ENCODE measurements at regions not wholly inside any gene's neighbourhood (a gene's known extent, or its start where the extent isn't known, plus 50 kb on each side); places are given as distances from the start of the nearest gene placed in this dataset.

DNA sequence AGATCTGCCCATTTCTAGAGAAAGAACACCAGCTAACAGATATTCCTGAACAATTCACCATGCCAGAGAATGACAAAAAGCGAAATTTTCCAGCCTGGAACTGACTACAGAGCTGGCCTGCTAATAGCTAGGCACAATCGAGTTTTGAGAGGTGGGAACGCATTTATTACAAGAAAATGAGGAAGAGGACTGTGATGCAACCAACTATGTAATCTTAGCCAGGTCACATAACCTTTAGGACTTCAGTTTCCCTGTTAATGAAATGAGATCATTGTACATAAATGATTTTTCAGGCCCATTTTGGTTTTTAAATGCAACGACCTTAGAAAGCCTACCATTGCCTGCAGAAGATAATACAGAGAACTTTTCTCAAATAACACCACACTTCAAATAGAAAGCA is 72.1 kb upstream of the SETMAR start:
- peaks cover 20% of the 10 kb centered on the region for H3K4me1 Mint-ChIP-seq
- peaks cover 0 to 10% of the 10 kb centered on the region in 2 donors for H3K4me1 ChIP-seq (ENCODE audit: control insufficient read depth in 2 of 2, insufficient read depth in 2 of 2, low read length in 2 of 2)
- no peaks in the 10 kb centered on the region for H3K36me3 ChIP-seq (replicated peaks in 1 of 2; ENCODE audit: control extremely low read depth in 1 of 2, control insufficient read depth in 1 of 2, extremely low read depth in 1 of 2, insufficient read depth in 2 of 2, low read length in 1 of 2)
- no peak overlapping the region for H3K9ac ChIP-seq (ENCODE audit: low read length)
- H3K79me2 ChIP-seq (ENCODE audit: control insufficient read depth, insufficient read depth, low read length), result no peaks in the 10 kb centered on the region
- no peak overlapping the region for H3K27ac Mint-ChIP-seq
- no peak for DNase-seq
- no peak for TF ChIP-seq EZH2 (IDR thresholded peaks at IDR 0.05; ENCODE audit: borderline replicate concordance, insufficient read depth, low read depth, low read length, poor library complexity, severe bottlenecking)
- TF ChIP-seq, protein P1, sequence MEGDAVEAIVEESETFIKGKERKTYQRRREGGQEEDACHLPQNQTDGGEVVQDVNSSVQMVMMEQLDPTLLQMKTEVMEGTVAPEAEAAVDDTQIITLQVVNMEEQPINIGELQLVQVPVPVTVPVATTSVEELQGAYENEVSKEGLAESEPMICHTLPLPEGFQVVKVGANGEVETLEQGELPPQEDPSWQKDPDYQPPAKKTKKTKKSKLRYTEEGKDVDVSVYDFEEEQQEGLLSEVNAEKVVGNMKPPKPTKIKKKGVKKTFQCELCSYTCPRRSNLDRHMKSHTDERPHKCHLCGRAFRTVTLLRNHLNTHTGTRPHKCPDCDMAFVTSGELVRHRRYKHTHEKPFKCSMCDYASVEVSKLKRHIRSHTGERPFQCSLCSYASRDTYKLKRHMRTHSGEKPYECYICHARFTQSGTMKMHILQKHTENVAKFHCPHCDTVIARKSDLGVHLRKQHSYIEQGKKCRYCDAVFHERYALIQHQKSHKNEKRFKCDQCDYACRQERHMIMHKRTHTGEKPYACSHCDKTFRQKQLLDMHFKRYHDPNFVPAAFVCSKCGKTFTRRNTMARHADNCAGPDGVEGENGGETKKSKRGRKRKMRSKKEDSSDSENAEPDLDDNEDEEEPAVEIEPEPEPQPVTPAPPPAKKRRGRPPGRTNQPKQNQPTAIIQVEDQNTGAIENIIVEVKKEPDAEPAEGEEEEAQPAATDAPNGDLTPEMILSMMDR (IDR thresholded peaks at IDR 0.05), result no peak
- POLR2A ChIA-PET, result no interaction called here
- no peaks in the 10 kb centered on the region for H3K27me3 ChIP-seq (replicated peaks in 1 of 4; ENCODE audit: control extremely low read depth in 1 of 4, control insufficient read depth in 3 of 4, insufficient read depth in 4 of 4, low read length in 3 of 4)
- H3K4me3 ChIP-seq (ENCODE audit: control extremely low read depth in 1 of 5, extremely low read depth in 1 of 5, insufficient read depth in 1 of 5, low read depth in 2 of 5, low read length in 4 of 5), result no peak overlapping the region
- no peaks in the 10 kb centered on the region for H3K27me3 Mint-ChIP-seq
- WGBS (ENCODE audit: insufficient coverage), result 88% methylated on average over 1 of the region's 4 CpGs
- no peaks in the 10 kb centered on the region for H3K9me3 Mint-ChIP-seq (ENCODE audit: insufficient read depth)
- intact Hi-C loops (cut with micrococcal nuclease), result no loop called here
- H3K4me3 Mint-ChIP-seq, result no peak overlapping the region
- no peak overlapping the region for H2AFZ ChIP-seq (ENCODE audit: insufficient read depth, low read depth, low read length, poor library complexity, severe bottlenecking)
- no peaks in the 10 kb centered on the region for H3K9me3 ChIP-seq (ENCODE audit: control extremely low read depth in 1 of 3, control insufficient read depth in 2 of 3, insufficient read depth in 1 of 3, low read length in 2 of 3)
- CTCF ChIA-PET, result no interaction called here
- no peaks in the 10 kb centered on the region for H4K20me1 ChIP-seq (ENCODE audit: control insufficient read depth, insufficient read depth, low read length, poor library complexity, severe bottlenecking)
- ATAC-seq (ENCODE audit: low read depth), result no peak
- no peak overlapping the region for H3K4me2 ChIP-seq (replicated peaks; ENCODE audit: low read depth, low read length, poor library complexity, severe bottlenecking)
- no peak overlapping the region for H3K27ac ChIP-seq (ENCODE audit: low read length in 2 of 2)

DNA sequence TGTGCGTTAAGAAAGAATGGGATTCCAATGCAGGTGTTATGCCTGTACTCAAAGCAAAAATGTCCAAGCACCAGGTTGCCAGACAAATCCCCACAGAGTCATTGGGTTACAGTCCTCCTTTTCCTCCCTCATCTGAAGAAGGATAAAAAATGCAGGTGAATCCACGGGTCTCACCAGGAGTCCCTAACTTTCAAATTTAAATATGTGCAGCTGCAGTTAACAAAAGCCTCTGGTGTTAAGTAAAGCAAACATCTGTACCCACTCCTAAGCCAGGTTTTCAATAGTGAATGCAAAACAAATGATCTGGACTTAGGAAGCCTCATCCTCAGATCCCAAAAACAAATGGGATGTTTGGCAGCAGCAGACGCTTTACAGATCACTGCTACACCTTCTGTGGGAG is 70.4 kb upstream of the SETMAR start:
- no peaks in the 10 kb centered on the region for H3K27me3 ChIP-seq (replicated peaks in 1 of 4; ENCODE audit: control extremely low read depth in 1 of 4, control insufficient read depth in 3 of 4, insufficient read depth in 4 of 4, low read length in 3 of 4)
- no peak overlapping the region for H3K27ac ChIP-seq (ENCODE audit: low read length in 2 of 2)
- H3K4me1 ChIP-seq (ENCODE audit: control insufficient read depth in 2 of 2, insufficient read depth in 2 of 2, low read length in 2 of 2), result peaks cover 0 to 10% of the 10 kb centered on the region in 2 donors
- Mint-ChIP-seq H3K27ac (no peak overlapping the region), H3K4me1 (peaks cover 21% of the 10 kb centered on the region), H3K4me3 (no peak overlapping the region), H3K9me3 (ENCODE audit: insufficient read depth) (no peaks in the 10 kb centered on the region), H3K27me3 (no peaks in the 10 kb centered on the region)
- TF ChIP-seq EZH2 (IDR thresholded peaks at IDR 0.05; ENCODE audit: borderline replicate concordance, insufficient read depth, low read depth, low read length, poor library complexity, severe bottlenecking), result no peak
- TF ChIP-seq, protein P1 (IDR thresholded peaks at IDR 0.05), result no peak
- H3K36me3 ChIP-seq (replicated peaks in 1 of 2; ENCODE audit: control extremely low read depth in 1 of 2, control insufficient read depth in 1 of 2, extremely low read depth in 1 of 2, insufficient read depth in 2 of 2, low read length in 1 of 2), result no peaks in the 10 kb centered on the region
- ChIA-PET CTCF (no interaction called here), POLR2A (no interaction called here)
- intact Hi-C loops (cut with micrococcal nuclease), result no loop called here
- no peak overlapping the region for H3K4me3 ChIP-seq (ENCODE audit: control extremely low read depth in 1 of 5, extremely low read depth in 1 of 5, insufficient read depth in 1 of 5, low read depth in 2 of 5, low read length in 4 of 5)
- no peaks in the 10 kb centered on the region for H4K20me1 ChIP-seq (ENCODE audit: control insufficient read depth, insufficient read depth, low read length, poor library complexity, severe bottlenecking)
- H2AFZ ChIP-seq (ENCODE audit: insufficient read depth, low read depth, low read length, poor library complexity, severe bottlenecking), result no peak overlapping the region
- WGBS (ENCODE audit: insufficient coverage), result 80% methylated on average over 1 of the region's 3 CpGs
- H3K4me2 ChIP-seq (replicated peaks; ENCODE audit: low read depth, low read length, poor library complexity, severe bottlenecking), result no peak overlapping the region
- no peaks in the 10 kb centered on the region for H3K79me2 ChIP-seq (ENCODE audit: control insufficient read depth, insufficient read depth, low read length)
- DNase-seq (no peak), ATAC-seq (ENCODE audit: low read depth) (no peak)
- H3K9ac ChIP-seq (ENCODE audit: low read length), result no peak overlapping the region
- no peaks in the 10 kb centered on the region for H3K9me3 ChIP-seq (ENCODE audit: control extremely low read depth in 1 of 3, control insufficient read depth in 2 of 3, insufficient read depth in 1 of 3, low read length in 2 of 3)

Data from B cell (primary cell).